ENCODE measurements at regions not wholly inside any gene's neighbourhood (a gene's known extent, or its start where the extent isn't known, plus 50 kb on each side); places are given as distances from the start of the nearest gene placed in this dataset.

GRCh38 chr7:115707258-115708012 is 323.1 kb downstream of the TFEC start:
- Histone ChIP-seq H3K27me3 (replicated peaks; ENCODE audit: insufficient read depth) (no peaks in the 10 kb centered on the region), H3K4me1 (ENCODE audit: insufficient read depth) (no peaks in the 10 kb centered on the region), H3K9me2 (ENCODE audit: insufficient read depth) (no peaks in the 10 kb centered on the region), H3K9me3 (ENCODE audit: low read depth) (no peaks in the 10 kb centered on the region), H4K20me1 (ENCODE audit: insufficient read depth) (no peaks in the 10 kb centered on the region), H2AFZ (0 out of 2 replicates have a peak overlapping the region, but pooled peaks have one; percentile 8), H3K79me2 (ENCODE audit: insufficient read depth) (no peaks in the 10 kb centered on the region), H3K4me2 (ENCODE audit: unreplicated experiment) (no peak overlapping the region), H3K4me3 (no peak overlapping the region), H3K9ac (no peak overlapping the region), H3F3A (ENCODE audit: insufficient read depth) (no peaks in the 10 kb centered on the region), H3K27ac (no peak overlapping the region), H3K36me3 (ENCODE audit: low read depth) (no peaks in the 10 kb centered on the region)
- WGBS, 2 experiments (ENCODE audit: low coverage in 1 of 2, low lambda C conversion rate in 2 of 2, missing lambda C conversion rate in 2 of 2): 63 to 64% methylated on average over 12 of the region's 12 CpGs
- in situ Hi-C loops (cut with MboI): no loop called here
- DNase-seq: peak; percentile 19
- no peak for TF ChIP-seq EZH2phosphoT487 (IDR thresholded peaks at IDR 0.05; ENCODE audit: insufficient read depth, low read depth)
- TF ChIP-seq EZH2 (IDR thresholded peaks at IDR 0.05; ENCODE audit: insufficient read depth, poor library complexity, severe bottlenecking): no peak

GRCh38 chr7:115704884-115705283 is 325.7 kb downstream of the TFEC start:
- no peaks in the 10 kb centered on the region for H3K79me2 ChIP-seq (ENCODE audit: insufficient read depth)
- DNase-seq: no peak
- H3K4me2 ChIP-seq (ENCODE audit: unreplicated experiment): no peak overlapping the region
- H3K9me3 ChIP-seq (ENCODE audit: low read depth): no peaks in the 10 kb centered on the region
- no peaks in the 10 kb centered on the region for H4K20me1 ChIP-seq (ENCODE audit: insufficient read depth)
- no peak overlapping the region for H2AFZ ChIP-seq
- TF ChIP-seq EZH2 (IDR thresholded peaks at IDR 0.05; ENCODE audit: insufficient read depth, poor library complexity, severe bottlenecking): no peak
- no peak for TF ChIP-seq EZH2phosphoT487 (IDR thresholded peaks at IDR 0.05; ENCODE audit: insufficient read depth, low read depth)
- no peaks in the 10 kb centered on the region for H3K27me3 ChIP-seq (replicated peaks; ENCODE audit: insufficient read depth)
- no peaks in the 10 kb centered on the region for H3K36me3 ChIP-seq (ENCODE audit: low read depth)
- H3K4me3 ChIP-seq: no peak overlapping the region
- 93 to 95% methylated on average over 2 of the region's 2 CpGs for WGBS, 2 experiments (ENCODE audit: low coverage in 1 of 2, low lambda C conversion rate in 2 of 2, missing lambda C conversion rate in 2 of 2)
- H3K9me2 ChIP-seq (ENCODE audit: insufficient read depth): no peaks in the 10 kb centered on the region
- no peaks in the 10 kb centered on the region for H3F3A ChIP-seq (ENCODE audit: insufficient read depth)
- no peak overlapping the region for H3K27ac ChIP-seq
- in situ Hi-C loops (cut with MboI): no loop called here
- no peak overlapping the region for H3K9ac ChIP-seq
- H3K4me1 ChIP-seq (ENCODE audit: insufficient read depth): no peaks in the 10 kb centered on the region

GRCh38 chr7:115701141-115701540 is 329.4 kb downstream of the TFEC start:
- Histone ChIP-seq H3K36me3 (ENCODE audit: low read depth) (no peaks in the 10 kb centered on the region), H2AFZ (no peak overlapping the region), H3K9ac (no peak overlapping the region), H3K27ac (no peak overlapping the region), H3K9me3 (ENCODE audit: low read depth) (no peaks in the 10 kb centered on the region), H3K4me3 (no peak overlapping the region), H3K9me2 (ENCODE audit: insufficient read depth) (no peaks in the 10 kb centered on the region), H3K27me3 (replicated peaks; ENCODE audit: insufficient read depth) (no peaks in the 10 kb centered on the region), H4K20me1 (ENCODE audit: insufficient read depth) (no peaks in the 10 kb centered on the region), H3K4me2 (ENCODE audit: unreplicated experiment) (no peak overlapping the region), H3K4me1 (ENCODE audit: insufficient read depth) (no peaks in the 10 kb centered on the region), H3K79me2 (ENCODE audit: insufficient read depth) (no peaks in the 10 kb centered on the region), H3F3A (ENCODE audit: insufficient read depth) (no peaks in the 10 kb centered on the region)
- TF ChIP-seq EZH2 (IDR thresholded peaks at IDR 0.05; ENCODE audit: insufficient read depth, poor library complexity, severe bottlenecking): no peak
- TF ChIP-seq EZH2phosphoT487 (IDR thresholded peaks at IDR 0.05; ENCODE audit: insufficient read depth, low read depth): no peak
- in situ Hi-C loops (cut with MboI): no loop called here
- 59 to 72% methylated on average over 1 of the region's 1 CpG for WGBS, 2 experiments (ENCODE audit: low coverage in 1 of 2, low lambda C conversion rate in 2 of 2, missing lambda C conversion rate in 2 of 2)
- DNase-seq: no peak

- H3K9me2 ChIP-seq (ENCODE audit: insufficient read depth): no peaks in the 10 kb centered on the region
- no peak overlapping the region for H3K4me2 ChIP-seq (ENCODE audit: unreplicated experiment)
- H3K4me3 ChIP-seq: no peak overlapping the region
- H3K9ac ChIP-seq: no peak overlapping the region
- H3K9me3 ChIP-seq (ENCODE audit: low read depth): no peaks in the 10 kb centered on the region
- H3K4me1 ChIP-seq (ENCODE audit: insufficient read depth): no peaks in the 10 kb centered on the region
- no peak for TF ChIP-seq EZH2phosphoT487 (IDR thresholded peaks at IDR 0.05; ENCODE audit: insufficient read depth, low read depth)
- TF ChIP-seq EZH2 (IDR thresholded peaks at IDR 0.05; ENCODE audit: insufficient read depth, poor library complexity, severe bottlenecking): no peak
- DNase-seq: no peak
- no peak overlapping the region for H2AFZ ChIP-seq
- no peaks in the 10 kb centered on the region for H3K27me3 ChIP-seq (replicated peaks; ENCODE audit: insufficient read depth)
- no peaks in the 10 kb centered on the region for H3K79me2 ChIP-seq (ENCODE audit: insufficient read depth)
- in situ Hi-C loops (cut with MboI): no loop called here
- no peaks in the 10 kb centered on the region for H3K36me3 ChIP-seq (ENCODE audit: low read depth)
- no peaks in the 10 kb centered on the region for H3F3A ChIP-seq (ENCODE audit: insufficient read depth)
- no peak overlapping the region for H3K27ac ChIP-seq
- no peaks in the 10 kb centered on the region for H4K20me1 ChIP-seq (ENCODE audit: insufficient read depth)
These were observed 336.1 kb downstream of the TFEC start for GRCh38 chr7:115694424-115694823.

Data from GM23248 (cell line).